HCT116 (cell line): ENCODE measurements at regions not wholly inside any gene's neighbourhood (a gene's known extent, or its start where the extent isn't known, plus 50 kb on each side); places are given as distances from the start of the nearest gene placed in this dataset.

ENCODE experiments used
- CEBPB ChIP-seq: IDR thresholded peaks from 2 replicates; pipeline ENCODE4 v1.6.1; 2012; ENCODE audit warnings: low read depth
- ZNF274 ChIP-seq: fragments of 200-500 bp; sonication (Bioruptor generic); IDR thresholded peaks from 2 replicates; pipeline ENCODE4 v1.6.1; 2014; ENCODE audit warnings: mild to moderate bottlenecking, low read depth, low read length, inconsistent platforms
- TF ChIP-seq, protein P1 (sequence below), 3 experiments: fragments of 200-600 bp in 1 of 3; sonication (generic) in 1 of 3; IDR thresholded peaks in 2 of 3; conservative IDR thresholded peaks in 1 of 3; 2 replicates each; pipeline ENCODE4 v1.5.1; 2012 to 2017; ENCODE audit warnings: low read depth in 2 of 3, low read length in 2 of 3, antibody characterized with exemption in 1 of 3, borderline replicate concordance in 1 of 3, control low read depth in 1 of 3, mild to moderate bottlenecking in 1 of 3, mixed read lengths in 1 of 3, mixed run types in 1 of 3, moderate library complexity in 1 of 3; ENCODE audit not compliant: insufficient read depth in 1 of 3
- TF ChIP-seq, protein P2 (sequence below): IDR thresholded peaks from 2 replicates; pipeline ENCODE4 v1.6.1; 2012; ENCODE audit warnings: low read depth
- TF ChIP-seq, protein P3 (sequence below): IDR thresholded peaks from 2 replicates; pipeline ENCODE4 v1.6.1; 2011; ENCODE audit warnings: mild to moderate bottlenecking, low read length, moderate library complexity; ENCODE audit not compliant: insufficient replicate concordance; ENCODE audit errors: extremely low read depth

GRCh38 chr12:131613678-131614077 lies 97.2 kb upstream of the SFSWAP start:
- TF ChIP-seq CEBPB (no peak), ZNF274 (no peak)
- TF ChIP-seq, protein P1, sequence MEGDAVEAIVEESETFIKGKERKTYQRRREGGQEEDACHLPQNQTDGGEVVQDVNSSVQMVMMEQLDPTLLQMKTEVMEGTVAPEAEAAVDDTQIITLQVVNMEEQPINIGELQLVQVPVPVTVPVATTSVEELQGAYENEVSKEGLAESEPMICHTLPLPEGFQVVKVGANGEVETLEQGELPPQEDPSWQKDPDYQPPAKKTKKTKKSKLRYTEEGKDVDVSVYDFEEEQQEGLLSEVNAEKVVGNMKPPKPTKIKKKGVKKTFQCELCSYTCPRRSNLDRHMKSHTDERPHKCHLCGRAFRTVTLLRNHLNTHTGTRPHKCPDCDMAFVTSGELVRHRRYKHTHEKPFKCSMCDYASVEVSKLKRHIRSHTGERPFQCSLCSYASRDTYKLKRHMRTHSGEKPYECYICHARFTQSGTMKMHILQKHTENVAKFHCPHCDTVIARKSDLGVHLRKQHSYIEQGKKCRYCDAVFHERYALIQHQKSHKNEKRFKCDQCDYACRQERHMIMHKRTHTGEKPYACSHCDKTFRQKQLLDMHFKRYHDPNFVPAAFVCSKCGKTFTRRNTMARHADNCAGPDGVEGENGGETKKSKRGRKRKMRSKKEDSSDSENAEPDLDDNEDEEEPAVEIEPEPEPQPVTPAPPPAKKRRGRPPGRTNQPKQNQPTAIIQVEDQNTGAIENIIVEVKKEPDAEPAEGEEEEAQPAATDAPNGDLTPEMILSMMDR (IDR thresholded peaks at IDR 0.05 in 2 of 3, conservative IDR thresholded peaks at IDR 0.05 in 1 of 3; ENCODE audit: borderline replicate concordance in 1 of 3, insufficient read depth in 1 of 3, low read depth in 2 of 3, low read length in 2 of 3): no peak
- TF ChIP-seq, protein P2, sequence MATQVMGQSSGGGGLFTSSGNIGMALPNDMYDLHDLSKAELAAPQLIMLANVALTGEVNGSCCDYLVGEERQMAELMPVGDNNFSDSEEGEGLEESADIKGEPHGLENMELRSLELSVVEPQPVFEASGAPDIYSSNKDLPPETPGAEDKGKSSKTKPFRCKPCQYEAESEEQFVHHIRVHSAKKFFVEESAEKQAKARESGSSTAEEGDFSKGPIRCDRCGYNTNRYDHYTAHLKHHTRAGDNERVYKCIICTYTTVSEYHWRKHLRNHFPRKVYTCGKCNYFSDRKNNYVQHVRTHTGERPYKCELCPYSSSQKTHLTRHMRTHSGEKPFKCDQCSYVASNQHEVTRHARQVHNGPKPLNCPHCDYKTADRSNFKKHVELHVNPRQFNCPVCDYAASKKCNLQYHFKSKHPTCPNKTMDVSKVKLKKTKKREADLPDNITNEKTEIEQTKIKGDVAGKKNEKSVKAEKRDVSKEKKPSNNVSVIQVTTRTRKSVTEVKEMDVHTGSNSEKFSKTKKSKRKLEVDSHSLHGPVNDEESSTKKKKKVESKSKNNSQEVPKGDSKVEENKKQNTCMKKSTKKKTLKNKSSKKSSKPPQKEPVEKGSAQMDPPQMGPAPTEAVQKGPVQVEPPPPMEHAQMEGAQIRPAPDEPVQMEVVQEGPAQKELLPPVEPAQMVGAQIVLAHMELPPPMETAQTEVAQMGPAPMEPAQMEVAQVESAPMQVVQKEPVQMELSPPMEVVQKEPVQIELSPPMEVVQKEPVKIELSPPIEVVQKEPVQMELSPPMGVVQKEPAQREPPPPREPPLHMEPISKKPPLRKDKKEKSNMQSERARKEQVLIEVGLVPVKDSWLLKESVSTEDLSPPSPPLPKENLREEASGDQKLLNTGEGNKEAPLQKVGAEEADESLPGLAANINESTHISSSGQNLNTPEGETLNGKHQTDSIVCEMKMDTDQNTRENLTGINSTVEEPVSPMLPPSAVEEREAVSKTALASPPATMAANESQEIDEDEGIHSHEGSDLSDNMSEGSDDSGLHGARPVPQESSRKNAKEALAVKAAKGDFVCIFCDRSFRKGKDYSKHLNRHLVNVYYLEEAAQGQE: no peak
- TF ChIP-seq, protein P3, sequence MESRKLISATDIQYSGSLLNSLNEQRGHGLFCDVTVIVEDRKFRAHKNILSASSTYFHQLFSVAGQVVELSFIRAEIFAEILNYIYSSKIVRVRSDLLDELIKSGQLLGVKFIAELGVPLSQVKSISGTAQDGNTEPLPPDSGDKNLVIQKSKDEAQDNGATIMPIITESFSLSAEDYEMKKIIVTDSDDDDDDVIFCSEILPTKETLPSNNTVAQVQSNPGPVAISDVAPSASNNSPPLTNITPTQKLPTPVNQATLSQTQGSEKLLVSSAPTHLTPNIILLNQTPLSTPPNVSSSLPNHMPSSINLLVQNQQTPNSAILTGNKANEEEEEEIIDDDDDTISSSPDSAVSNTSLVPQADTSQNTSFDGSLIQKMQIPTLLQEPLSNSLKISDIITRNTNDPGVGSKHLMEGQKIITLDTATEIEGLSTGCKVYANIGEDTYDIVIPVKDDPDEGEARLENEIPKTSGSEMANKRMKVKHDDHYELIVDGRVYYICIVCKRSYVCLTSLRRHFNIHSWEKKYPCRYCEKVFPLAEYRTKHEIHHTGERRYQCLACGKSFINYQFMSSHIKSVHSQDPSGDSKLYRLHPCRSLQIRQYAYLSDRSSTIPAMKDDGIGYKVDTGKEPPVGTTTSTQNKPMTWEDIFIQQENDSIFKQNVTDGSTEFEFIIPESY: no peak
